ENCODE measurements at regions not wholly inside any gene's neighbourhood (a gene's known extent, or its start where the extent isn't known, plus 50 kb on each side); places are given as distances from the start of the nearest gene placed in this dataset.

DNA sequence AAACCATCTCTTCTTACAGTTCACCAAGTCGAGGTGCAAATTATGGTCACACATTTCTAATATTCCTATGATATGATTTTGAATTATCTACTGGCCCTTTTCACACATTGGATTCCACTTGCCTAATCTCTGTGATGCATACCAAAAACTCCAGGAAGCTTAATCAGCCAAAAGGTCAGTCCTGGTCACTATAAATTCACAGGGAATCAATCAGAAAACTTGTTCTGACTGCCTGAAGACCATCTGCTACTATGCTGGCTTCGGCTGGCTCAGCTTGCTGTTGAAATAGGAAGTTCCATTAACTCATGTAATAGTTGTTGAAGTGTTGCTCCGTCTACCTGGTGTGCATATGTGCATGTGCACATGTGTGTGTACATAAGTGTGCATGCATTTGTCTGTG, 142.8 kb upstream of the FLRT2 start:
- TF ChIP-seq POLR2AphosphoS5 (IDR thresholded peaks at IDR 0.05; ENCODE audit: low read depth, low read length) (no peak), POLR2A (IDR thresholded peaks at IDR 0.05; ENCODE audit: low read depth, low read length) (no peak), TAF1 (IDR thresholded peaks at IDR 0.05; ENCODE audit: borderline replicate concordance, low read depth, low read length) (no peak)
